Panc1 (cell line): ENCODE measurements at regions not wholly inside any gene's neighbourhood (a gene's known extent, or its start where the extent isn't known, plus 50 kb on each side); places are given as distances from the start of the nearest gene placed in this dataset.

Experiments used
- POLR2AphosphoS5 ChIP-seq: IDR thresholded peaks from 2 replicates; pipeline ENCODE4 v1.6.1; 2012; ENCODE audit warnings: mild to moderate bottlenecking, low read depth, low read length, moderate library complexity
- TCF7L2 ChIP-seq: IDR thresholded peaks from 2 replicates; pipeline ENCODE4 v1.6.1; 2011; ENCODE audit warnings: mild to moderate bottlenecking, low read depth, low read length, inconsistent platforms

- TF ChIP-seq TCF7L2 (no peak), POLR2AphosphoS5 (no peak)
Observed at GRCh38 chr1:217354895-217355294, 276.0 kb downstream of the GPATCH2 start.
